KMS-11 (cell line): ENCODE measurements at regions not wholly inside any gene's neighbourhood (a gene's known extent, or its start where the extent isn't known, plus 50 kb on each side); places are given as distances from the start of the nearest gene placed in this dataset.
"Not testable (repeated sequence)": the region's sequence is repeated elsewhere in the genome, so short reads cannot be mapped to it uniquely, and the experiment has no call there.

Experiments
- H2AFZ ChIP-seq: fragments of 200-600 bp; sonication (generic); 2 replicates; pipeline ENCODE4 v1.6.1; 2016; ENCODE audit warnings: antibody characterized with exemption, mixed run types, low read depth
- H3K27ac ChIP-seq: fragments of 200-600 bp; sonication (generic); 2 replicates; pipeline ENCODE4 v1.6.1; 2016; ENCODE audit warnings: mild to moderate bottlenecking, mixed run types
- H3K27me3 ChIP-seq: fragments of 200-600 bp; sonication (generic); 2 replicates; pipeline ENCODE4 v1.6.1; 2017; ENCODE audit warnings: mild to moderate bottlenecking, low read depth, mixed run types, moderate library complexity; ENCODE audit not compliant: insufficient read depth
- H3K36me3 ChIP-seq: fragments of 200-600 bp; sonication (generic); 2 replicates; pipeline ENCODE4 v1.6.1; 2017; ENCODE audit warnings: mild to moderate bottlenecking, mixed run types; ENCODE audit not compliant: insufficient read depth
- H3K4me1 ChIP-seq: fragments of 200-600 bp; sonication (generic); 2 replicates; pipeline ENCODE4 v1.6.1; 2016; ENCODE audit warnings: mild to moderate bottlenecking, low read depth, mixed run types; ENCODE audit not compliant: poor library complexity, severe bottlenecking
- H3K4me2 ChIP-seq: fragments of 200-600 bp; sonication (generic); 2 replicates; pipeline ENCODE4 v1.7.0; 2016; ENCODE audit warnings: mild to moderate bottlenecking, mixed run types
- H3K4me3 ChIP-seq: fragments of 200-600 bp; sonication (generic); IDR thresholded peaks from 2 replicates; pipeline ENCODE4 v1.6.1; 2017; ENCODE audit warnings: low read depth, low read length, mixed read lengths; ENCODE audit not compliant: insufficient read depth
- H3K79me2 ChIP-seq: fragments of 200-600 bp; sonication (generic); 2 replicates; pipeline ENCODE4 v1.6.1; 2016; ENCODE audit warnings: low read depth, mixed run types; ENCODE audit not compliant: insufficient read depth
- H3K9ac ChIP-seq: fragments of 200-600 bp; sonication (generic); 2 replicates; pipeline ENCODE4 v1.6.1; 2016; ENCODE audit warnings: mild to moderate bottlenecking, mixed run types
- H4K20me1 ChIP-seq: fragments of 200-600 bp; sonication (generic); 2 replicates; pipeline ENCODE4 v1.6.1; 2016; ENCODE audit warnings: mild to moderate bottlenecking, mixed run types; ENCODE audit not compliant: insufficient read depth
- CTCF ChIP-seq: fragments of 200-600 bp; sonication (generic); conservative IDR thresholded peaks from 2 replicates; pipeline ENCODE4 v1.6.1; 2017; ENCODE audit warnings: low read depth, mild to moderate bottlenecking, antibody characterized with exemption, low read length, moderate library complexity, mixed read lengths

GRCh38 chr12:75754698-75755097, 243.3 kb upstream of the KRR1 start:
- no peaks in the 10 kb centered on the region for H3K27me3 ChIP-seq
- no peaks in the 10 kb centered on the region for H3K36me3 ChIP-seq
- H3K79me2 ChIP-seq, result no peaks in the 10 kb centered on the region
- H3K4me3 ChIP-seq, result no peak overlapping the region
- H2AFZ ChIP-seq, result no peak overlapping the region
- no peak overlapping the region for H3K9ac ChIP-seq
- no peak for TF ChIP-seq CTCF
- no peak overlapping the region for H3K27ac ChIP-seq
- no peaks in the 10 kb centered on the region for H3K4me1 ChIP-seq
- H3K4me2 ChIP-seq, result no peak overlapping the region
- H4K20me1 ChIP-seq, result no peaks in the 10 kb centered on the region

DNA sequence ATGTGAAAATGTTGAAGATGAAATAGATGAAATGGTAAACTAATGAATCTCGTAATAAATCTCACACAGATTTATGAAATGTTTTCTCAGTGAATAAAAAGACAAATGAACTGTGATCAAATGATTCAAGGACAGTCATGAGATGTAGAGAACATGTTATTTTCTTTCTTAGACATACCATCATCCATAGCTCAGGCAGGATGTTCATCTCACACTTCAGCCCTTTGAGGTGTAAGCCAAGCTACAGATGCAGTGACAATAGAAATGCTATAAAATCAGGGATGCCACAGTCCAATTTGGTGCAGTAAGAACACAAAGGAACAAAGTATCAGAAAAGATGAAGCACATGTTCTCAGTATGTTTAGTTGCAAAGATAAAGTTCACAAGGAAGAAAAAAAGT, 242.7 kb upstream of the KRR1 start:
- no peaks in the 10 kb centered on the region for H3K27me3 ChIP-seq
- TF ChIP-seq CTCF, result no peak
- no peaks in the 10 kb centered on the region for H3K79me2 ChIP-seq
- H3K4me3 ChIP-seq, result no peak overlapping the region
- H3K4me1 ChIP-seq, result no peaks in the 10 kb centered on the region
- no peak overlapping the region for H2AFZ ChIP-seq
- H3K4me2 ChIP-seq, result no peak overlapping the region
- H3K27ac ChIP-seq, result no peak overlapping the region
- H3K36me3 ChIP-seq, result no peaks in the 10 kb centered on the region
- no peaks in the 10 kb centered on the region for H4K20me1 ChIP-seq
- no peak overlapping the region for H3K9ac ChIP-seq

GRCh38 chr12:75751769-75752471, 240.5 kb upstream of the KRR1 start:
- H3K27me3 ChIP-seq, result no peaks in the 10 kb centered on the region
- no peaks in the 10 kb centered on the region for H3K4me1 ChIP-seq
- H3K9ac ChIP-seq, result no peak overlapping the region
- no peaks in the 10 kb centered on the region for H4K20me1 ChIP-seq
- no peak overlapping the region for H3K4me2 ChIP-seq
- no peaks in the 10 kb centered on the region for H3K79me2 ChIP-seq
- H3K36me3 ChIP-seq, result no peaks in the 10 kb centered on the region
- H3K27ac ChIP-seq, result no peak overlapping the region
- TF ChIP-seq CTCF, result no peak
- H2AFZ ChIP-seq, result no peak overlapping the region
- no peak overlapping the region for H3K4me3 ChIP-seq

- H2AFZ ChIP-seq, result no peak overlapping the region
- H3K4me2 ChIP-seq, result no peak overlapping the region
- TF ChIP-seq CTCF, result no peak
- H3K9ac ChIP-seq, result no peak overlapping the region
- H3K4me3 ChIP-seq, result no peak overlapping the region
- no peaks in the 10 kb centered on the region for H3K36me3 ChIP-seq
- no peaks in the 10 kb centered on the region for H3K27me3 ChIP-seq
- no peak overlapping the region for H3K27ac ChIP-seq
- no peaks in the 10 kb centered on the region for H3K4me1 ChIP-seq
- no peaks in the 10 kb centered on the region for H3K79me2 ChIP-seq
- no peaks in the 10 kb centered on the region for H4K20me1 ChIP-seq
Observed at GRCh38 chr12:75750716-75751306, 239.4 kb upstream of the KRR1 start.

DNA sequence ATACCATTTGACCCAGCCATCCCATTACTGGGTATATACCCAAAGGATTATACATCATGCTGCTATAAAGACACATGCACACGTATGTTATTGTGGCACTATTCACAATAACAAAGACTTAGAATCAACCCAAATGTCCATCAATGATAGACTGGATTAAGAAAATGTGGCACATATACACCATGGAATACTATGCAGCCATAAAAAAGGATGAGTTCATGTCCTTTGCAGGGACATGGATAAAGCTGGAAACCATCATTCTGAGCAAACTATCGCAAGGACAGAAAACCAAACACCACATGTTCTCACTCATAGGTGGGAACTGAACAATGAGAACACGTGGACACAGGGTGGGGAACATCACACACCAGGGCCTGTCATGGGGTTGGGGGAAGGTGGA, 237.6 kb upstream of the KRR1 start:
- H3K4me2 ChIP-seq, H3K27ac ChIP-seq, H3K4me3 ChIP-seq: not testable (repeated sequence)

More for the DNA sequence above, 237.6 kb upstream of the KRR1 start:
- H2AFZ ChIP-seq, H3K4me1 ChIP-seq, H3K27me3 ChIP-seq, H3K9ac ChIP-seq, H3K36me3 ChIP-seq, H3K79me2 ChIP-seq, H4K20me1 ChIP-seq: not testable (repeated sequence)
